Activated T-cell treated with anti-CD3 and anti-CD28 coated beads for 1 hour (primary cell): ENCODE measurements at regions not wholly inside any gene's neighbourhood (a gene's known extent, or its start where the extent isn't known, plus 50 kb on each side); places are given as distances from the start of the nearest gene placed in this dataset.

Source experiments
- DNase-seq: peaks from one replicate; pipeline ENCODE4 v3.0.0-alpha.2; 2020; ENCODE audit warnings: low read depth

GRCh38 chr15:77540312-77541060, 92.2 kb downstream of the LINGO1 start:
- no peak for DNase-seq

GRCh38 chr15:77538793-77539497, 93.8 kb downstream of the LINGO1 start:
- no peak for DNase-seq

DNA sequence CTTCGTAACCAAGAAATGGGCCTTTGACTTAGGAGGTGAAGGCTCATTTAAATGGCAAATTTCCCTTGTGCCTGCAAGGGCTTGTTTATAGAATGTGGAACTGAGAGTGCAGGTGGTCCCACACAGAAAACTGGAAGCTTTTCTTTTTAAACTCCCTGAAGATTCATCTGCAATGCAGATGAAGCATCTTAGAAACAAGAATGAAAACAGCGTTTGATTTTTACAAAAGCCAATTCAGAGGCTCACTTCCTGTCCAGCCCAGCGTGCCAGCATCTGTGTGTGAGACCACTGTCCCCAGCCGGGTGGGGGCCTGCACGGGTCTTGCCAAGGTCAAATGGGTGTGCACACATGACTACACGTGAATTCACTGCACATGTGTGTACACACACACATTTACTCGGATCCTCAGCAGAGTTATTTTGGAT, 94.7 kb downstream of the LINGO1 start:
- DNase-seq: no peak

- no peak for DNase-seq
These were observed 95.7 kb downstream of the LINGO1 start for GRCh38 chr15:77537006-77537405.

GRCh38 chr15:77535845-77536244, 96.9 kb downstream of the LINGO1 start:
- DNase-seq: no peak
